H7 (cell line): ENCODE measurements at regions not wholly inside any gene's neighbourhood (a gene's known extent, or its start where the extent isn't known, plus 50 kb on each side); places are given as distances from the start of the nearest gene placed in this dataset.
"Not testable (repeated sequence)": the region's sequence is repeated elsewhere in the genome, so short reads cannot be mapped to it uniquely, and the experiment has no call there.

Source experiments
- DNase-seq: peaks from one replicate; pipeline ENCODE4 v3.0.0; 2012
- H3K27me3 ChIP-seq: 2 replicates; pipeline ENCODE4 v1.6.0; 2011; ENCODE audit warnings: mild to moderate bottlenecking, low read length; ENCODE audit not compliant: control insufficient read depth, insufficient read depth
- H3K36me3 ChIP-seq: replicated peaks from 2 replicates; pipeline ENCODE4 v1.5.1; 2011; ENCODE audit warnings: low read length; ENCODE audit not compliant: control insufficient read depth, insufficient read depth
- H3K4me3 ChIP-seq: 2 replicates; pipeline ENCODE4 v1.5.1; 2011; ENCODE audit warnings: low read depth, mild to moderate bottlenecking, control low read depth, low read length, moderate library complexity; ENCODE audit not compliant: insufficient read depth

- Histone ChIP-seq H3K36me3 (no peaks in the 10 kb centered on the region), H3K4me3 (no peak overlapping the region), H3K27me3 (no peaks in the 10 kb centered on the region)
- no peak for DNase-seq
Measured at GRCh38 chr20:48457193-48458002, 370.4 kb downstream of the PREX1 start.

GRCh38 chr20:48456366-48457192, 371.2 kb downstream of the PREX1 start:
- Histone ChIP-seq H3K27me3 (no peaks in the 10 kb centered on the region), H3K4me3 (no peak overlapping the region), H3K36me3 (no peaks in the 10 kb centered on the region)
- DNase-seq: peak; percentile 70

- no peak overlapping the region for H3K4me3 ChIP-seq
- DNase-seq: no peak
Measured at GRCh38 chr20:48455651-48456365, 372.0 kb downstream of the PREX1 start.

DNA sequence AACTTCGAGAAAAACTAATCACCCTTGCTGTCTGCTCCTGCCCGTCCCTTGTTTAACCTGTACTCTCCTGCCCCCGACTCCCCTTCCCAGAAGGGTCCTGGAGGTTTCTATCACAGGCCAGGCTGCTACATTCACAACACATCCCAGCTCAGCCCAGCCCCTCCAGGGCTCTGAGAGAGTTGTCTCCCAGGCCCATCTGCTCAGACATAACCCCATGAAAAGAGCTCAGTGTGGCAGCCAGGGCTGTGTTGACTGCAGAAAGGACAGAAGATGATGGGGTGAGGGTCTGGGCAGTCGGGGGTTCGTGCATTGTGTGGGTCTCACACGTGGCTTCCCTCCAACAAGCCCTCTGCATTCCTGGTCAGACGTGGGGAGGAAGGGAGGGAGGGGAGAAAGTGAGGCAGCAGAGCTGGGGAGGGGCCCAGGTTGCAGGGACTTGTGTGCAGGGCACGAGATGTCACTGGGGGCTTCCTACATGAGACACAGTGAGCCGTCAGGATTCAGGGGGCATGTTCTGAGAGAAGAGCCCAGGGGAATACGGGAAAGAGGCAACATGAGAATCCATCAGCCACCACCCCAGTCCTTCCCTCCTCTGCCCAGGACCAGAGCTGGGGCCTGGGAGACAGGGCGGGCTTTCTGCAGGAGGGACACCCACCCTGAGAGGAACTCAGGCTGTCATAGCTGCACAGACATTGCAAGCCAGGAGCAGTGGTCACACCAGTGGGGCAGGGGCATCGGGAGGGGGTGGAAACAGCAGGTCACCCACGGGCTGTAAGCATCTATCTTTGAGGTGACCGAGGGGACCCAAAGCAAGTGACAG, 372.9 kb downstream of the PREX1 start:
- H3K4me3 ChIP-seq: no peak overlapping the region
- H3K27me3 ChIP-seq: no peaks in the 10 kb centered on the region
- no peak for DNase-seq
- no peaks in the 10 kb centered on the region for H3K36me3 ChIP-seq

More at GRCh38 chr20:48455651-48456365, 372.0 kb downstream of the PREX1 start:
- Histone ChIP-seq H3K36me3 (no peaks in the 10 kb centered on the region), H3K27me3 (no peaks in the 10 kb centered on the region)

- Histone ChIP-seq H3K36me3 (no peaks in the 10 kb centered on the region), H3K27me3 (no peaks in the 10 kb centered on the region), H3K4me3 (no peak overlapping the region)
- DNase-seq: no peak
Measured at GRCh38 chr20:48453477-48454093, 374.2 kb downstream of the PREX1 start.

GRCh38 chr20:48451401-48451800, 376.4 kb downstream of the PREX1 start:
- Histone ChIP-seq H3K36me3 (no peaks in the 10 kb centered on the region), H3K27me3 (no peaks in the 10 kb centered on the region), H3K4me3 (no peak overlapping the region)
- DNase-seq: peak; percentile 61

DNA sequence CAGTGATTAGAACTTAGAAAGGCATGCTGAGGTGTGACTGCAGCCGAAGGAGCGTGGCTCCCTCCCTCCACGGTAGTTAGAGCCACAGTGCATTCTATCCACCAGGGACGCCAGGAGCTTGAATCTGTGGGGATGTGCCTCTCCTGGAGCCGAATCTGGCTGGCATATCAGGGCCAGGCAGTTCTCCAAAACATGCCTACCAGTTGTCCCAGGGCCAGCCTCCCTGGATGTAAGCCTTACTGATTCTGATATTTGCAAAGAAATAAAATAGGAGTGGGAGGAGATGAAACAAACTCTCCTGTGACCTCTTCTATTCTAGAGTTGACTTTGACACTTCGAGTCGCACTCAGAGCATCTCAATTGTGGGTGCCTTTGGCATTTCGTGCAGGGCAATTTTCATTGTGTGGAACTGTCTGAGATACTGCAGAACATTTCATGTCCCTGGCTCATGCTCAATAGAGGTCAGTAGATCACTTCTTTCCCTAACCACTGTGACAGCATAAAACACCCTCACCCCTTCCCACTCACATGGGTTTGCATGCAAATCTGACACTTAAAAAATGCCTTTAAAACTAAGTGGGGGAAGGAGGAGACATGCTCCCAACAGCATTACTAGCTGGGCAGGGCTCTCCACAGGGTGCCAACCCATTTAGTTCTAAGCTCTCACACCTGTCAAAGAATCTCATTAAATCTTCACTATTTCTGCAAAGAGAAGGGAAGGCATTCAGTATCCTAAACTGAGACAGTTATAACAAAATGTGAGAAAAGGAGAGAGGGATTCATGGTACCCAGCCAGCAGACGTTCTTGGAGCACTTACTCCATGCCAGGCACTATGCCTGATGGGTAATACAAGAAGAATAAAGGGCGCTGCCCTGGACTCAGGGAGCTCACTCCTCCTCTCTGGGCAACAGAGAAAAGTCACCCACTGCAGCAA, 378.9 kb downstream of the PREX1 start:
- Histone ChIP-seq H3K36me3 (no peaks in the 10 kb centered on the region), H3K27me3 (no peaks in the 10 kb centered on the region), H3K4me3 (no peak overlapping the region)
- no peak for DNase-seq

- H3K36me3 ChIP-seq: no peaks in the 10 kb centered on the region
- H3K4me3 ChIP-seq: no peak overlapping the region
- no peaks in the 10 kb centered on the region for H3K27me3 ChIP-seq
- no peak for DNase-seq
Measured at GRCh38 chr20:48447456-48447855, 380.3 kb downstream of the PREX1 start.

DNA sequence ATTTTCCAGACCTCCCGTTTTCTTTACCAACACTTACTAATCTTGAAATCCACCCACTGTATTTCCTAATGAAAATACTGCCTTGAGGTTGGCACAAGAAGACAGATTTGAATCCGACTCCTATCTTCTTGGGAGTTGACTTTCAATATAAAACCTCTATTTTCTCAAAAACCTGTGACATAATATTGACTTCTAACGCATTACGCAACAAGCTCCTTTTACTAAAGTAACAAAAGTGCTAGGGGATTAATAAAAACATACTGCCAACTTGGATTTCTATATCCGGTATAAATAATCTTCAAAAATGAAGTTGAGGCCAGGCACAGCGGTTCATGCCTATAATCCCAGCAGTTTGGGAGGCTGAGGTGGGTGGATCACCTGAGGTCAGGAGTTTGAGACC, 382.0 kb downstream of the PREX1 start:
- no peaks in the 10 kb centered on the region for H3K36me3 ChIP-seq
- H3K27me3 ChIP-seq: no peaks in the 10 kb centered on the region
- no peak for DNase-seq
- no peak overlapping the region for H3K4me3 ChIP-seq

- no peaks in the 10 kb centered on the region for H3K36me3 ChIP-seq
- DNase-seq: no peak
- no peak overlapping the region for H3K4me3 ChIP-seq
- H3K27me3 ChIP-seq: no peaks in the 10 kb centered on the region
Measured at GRCh38 chr20:48444249-48444648, 383.6 kb downstream of the PREX1 start.

DNA sequence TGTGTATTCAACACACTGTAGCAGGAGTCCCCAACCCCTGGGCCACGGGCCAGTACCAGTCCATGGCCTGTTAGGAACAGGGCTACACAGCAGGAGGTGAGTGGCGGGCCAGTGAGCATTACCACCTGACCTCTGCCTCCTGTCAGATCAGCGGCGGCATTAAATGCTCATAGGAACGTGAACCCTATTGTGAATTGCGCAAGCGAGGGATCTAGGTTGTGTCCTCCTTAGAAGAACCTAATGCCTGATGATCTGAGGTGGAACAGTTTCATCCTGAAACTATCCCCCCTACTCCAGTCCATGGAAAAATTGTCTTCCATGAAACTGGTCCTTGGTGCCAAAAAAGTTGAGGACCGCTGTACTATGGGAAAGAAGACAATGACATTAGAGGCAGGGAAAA, 386.9 kb downstream of the PREX1 start:
- no peak overlapping the region for H3K4me3 ChIP-seq
- DNase-seq: no peak
- H3K36me3 ChIP-seq: no peaks in the 10 kb centered on the region
- H3K27me3 ChIP-seq: no peaks in the 10 kb centered on the region

GRCh38 chr20:48440261-48440660, 387.5 kb downstream of the PREX1 start:
- DNase-seq, H3K36me3 ChIP-seq, H3K27me3 ChIP-seq, H3K4me3 ChIP-seq: not testable (repeated sequence)

DNA sequence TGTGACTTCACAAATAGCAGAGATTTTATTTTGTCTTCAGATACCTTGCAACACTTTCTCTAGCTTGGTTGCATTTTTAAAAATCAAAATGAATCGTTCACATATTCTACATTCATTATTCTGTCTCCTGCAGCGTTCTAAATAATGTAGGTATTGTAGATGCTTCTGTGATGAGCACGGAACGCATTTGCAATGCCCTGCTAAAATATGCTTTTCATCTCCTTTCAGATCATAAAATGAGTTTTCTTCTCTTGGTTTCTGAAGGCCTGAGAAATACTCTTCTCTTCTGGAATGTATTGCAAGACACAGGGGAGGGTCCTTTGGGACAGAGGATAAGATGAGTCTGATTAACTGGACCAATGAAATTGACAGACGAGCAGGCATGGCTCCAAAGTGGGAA, 390.7 kb downstream of the PREX1 start:
- no peak for DNase-seq
- Histone ChIP-seq H3K4me3 (no peak overlapping the region), H3K27me3 (no peaks in the 10 kb centered on the region), H3K36me3 (no peaks in the 10 kb centered on the region)
